GM12872 (cell line): ENCODE measurements at regions not wholly inside any gene's neighbourhood (a gene's known extent, or its start where the extent isn't known, plus 50 kb on each side); places are given as distances from the start of the nearest gene placed in this dataset.

Source experiments
- TF ChIP-seq, protein P1 (sequence below): IDR thresholded peaks from 3 replicates; pipeline ENCODE4 v1.5.1; 2011; ENCODE audit warnings: low read depth, mild to moderate bottlenecking, low read length, moderate library complexity; ENCODE audit not compliant: insufficient read depth

GRCh38 chr16:85187002-85187401 is 74.7 kb upstream of the CIBAR2 start:
- TF ChIP-seq, protein P1, sequence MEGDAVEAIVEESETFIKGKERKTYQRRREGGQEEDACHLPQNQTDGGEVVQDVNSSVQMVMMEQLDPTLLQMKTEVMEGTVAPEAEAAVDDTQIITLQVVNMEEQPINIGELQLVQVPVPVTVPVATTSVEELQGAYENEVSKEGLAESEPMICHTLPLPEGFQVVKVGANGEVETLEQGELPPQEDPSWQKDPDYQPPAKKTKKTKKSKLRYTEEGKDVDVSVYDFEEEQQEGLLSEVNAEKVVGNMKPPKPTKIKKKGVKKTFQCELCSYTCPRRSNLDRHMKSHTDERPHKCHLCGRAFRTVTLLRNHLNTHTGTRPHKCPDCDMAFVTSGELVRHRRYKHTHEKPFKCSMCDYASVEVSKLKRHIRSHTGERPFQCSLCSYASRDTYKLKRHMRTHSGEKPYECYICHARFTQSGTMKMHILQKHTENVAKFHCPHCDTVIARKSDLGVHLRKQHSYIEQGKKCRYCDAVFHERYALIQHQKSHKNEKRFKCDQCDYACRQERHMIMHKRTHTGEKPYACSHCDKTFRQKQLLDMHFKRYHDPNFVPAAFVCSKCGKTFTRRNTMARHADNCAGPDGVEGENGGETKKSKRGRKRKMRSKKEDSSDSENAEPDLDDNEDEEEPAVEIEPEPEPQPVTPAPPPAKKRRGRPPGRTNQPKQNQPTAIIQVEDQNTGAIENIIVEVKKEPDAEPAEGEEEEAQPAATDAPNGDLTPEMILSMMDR: no peak

- TF ChIP-seq, protein P1: no peak
Observed at GRCh38 chr16:85187447-85187846, 75.2 kb upstream of the CIBAR2 start.

- TF ChIP-seq, protein P1: no peak
Observed at GRCh38 chr16:85187886-85188285, 75.6 kb upstream of the CIBAR2 start.

DNA sequence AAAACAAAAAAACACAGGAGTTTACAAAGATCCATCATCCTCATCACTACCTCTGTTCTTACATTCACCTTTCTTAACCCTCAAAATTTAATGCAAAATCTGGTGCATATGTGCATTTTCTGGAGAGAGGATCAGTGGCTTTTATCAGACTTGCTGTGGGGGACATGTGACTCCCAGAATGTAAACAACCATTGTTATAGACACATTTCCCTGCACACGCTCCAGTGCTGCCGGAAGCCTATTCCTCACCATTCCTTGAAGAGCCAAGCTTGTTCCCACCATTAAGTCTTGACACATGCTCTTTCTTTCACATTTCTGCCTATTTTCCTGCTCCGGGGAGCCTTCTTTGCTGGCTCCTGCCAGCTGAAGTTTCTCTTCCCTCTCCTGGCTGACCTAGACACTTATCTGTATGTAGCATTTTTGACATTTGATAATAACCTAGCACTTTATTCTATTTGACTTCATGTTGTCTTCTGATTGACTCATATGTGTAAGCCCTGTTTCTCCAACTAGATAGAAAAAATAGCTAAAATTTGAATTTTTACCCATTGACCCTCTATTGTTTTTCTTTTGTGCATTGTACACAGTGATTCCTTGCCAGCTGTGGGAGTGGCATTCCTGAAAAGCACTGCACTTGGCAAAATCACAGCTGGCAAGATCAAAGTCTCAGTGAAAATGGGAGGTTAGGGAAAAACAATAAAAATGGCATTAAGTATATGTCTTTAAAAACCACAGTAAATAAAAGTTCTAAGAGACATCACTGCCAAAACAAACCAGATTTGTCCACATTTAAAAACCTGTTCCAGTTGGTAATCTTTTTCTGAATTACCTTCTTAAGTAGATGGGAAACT is 76.8 kb upstream of the CIBAR2 start:
- TF ChIP-seq, protein P1: no peak

GRCh38 chr16:85190572-85190971 is 78.3 kb upstream of the CIBAR2 start:
- TF ChIP-seq, protein P1: no peak

DNA sequence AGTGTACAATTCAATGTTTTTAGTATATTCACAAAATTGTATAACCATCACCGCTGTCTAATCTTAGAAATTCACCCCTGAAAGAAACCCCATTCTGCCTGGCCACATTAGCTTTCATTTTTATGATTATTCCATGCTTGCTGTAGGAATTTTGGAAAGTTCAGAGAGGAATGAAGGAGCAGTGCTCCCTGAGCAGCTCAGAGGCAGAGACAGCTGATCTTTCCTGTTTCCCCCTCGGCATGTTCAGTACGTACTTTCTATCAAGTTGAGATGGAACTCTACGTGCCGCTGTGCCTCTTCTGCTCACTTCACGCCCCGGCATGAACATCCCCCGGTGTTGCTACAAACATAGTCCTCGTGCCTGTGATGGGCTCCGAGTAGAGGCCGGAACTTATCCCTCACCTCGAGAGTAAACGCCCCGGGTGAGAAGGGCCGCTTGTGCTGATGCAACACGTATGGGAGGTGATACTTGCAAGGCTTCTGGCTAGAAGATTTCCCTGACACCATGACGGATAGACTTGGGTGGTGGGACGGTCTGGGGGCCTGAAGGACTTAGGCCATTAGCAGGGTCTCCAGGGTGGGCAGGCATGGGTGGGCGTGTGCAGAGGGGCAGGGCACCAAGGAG is 79.2 kb upstream of the CIBAR2 start:
- TF ChIP-seq, protein P1: no peak

DNA sequence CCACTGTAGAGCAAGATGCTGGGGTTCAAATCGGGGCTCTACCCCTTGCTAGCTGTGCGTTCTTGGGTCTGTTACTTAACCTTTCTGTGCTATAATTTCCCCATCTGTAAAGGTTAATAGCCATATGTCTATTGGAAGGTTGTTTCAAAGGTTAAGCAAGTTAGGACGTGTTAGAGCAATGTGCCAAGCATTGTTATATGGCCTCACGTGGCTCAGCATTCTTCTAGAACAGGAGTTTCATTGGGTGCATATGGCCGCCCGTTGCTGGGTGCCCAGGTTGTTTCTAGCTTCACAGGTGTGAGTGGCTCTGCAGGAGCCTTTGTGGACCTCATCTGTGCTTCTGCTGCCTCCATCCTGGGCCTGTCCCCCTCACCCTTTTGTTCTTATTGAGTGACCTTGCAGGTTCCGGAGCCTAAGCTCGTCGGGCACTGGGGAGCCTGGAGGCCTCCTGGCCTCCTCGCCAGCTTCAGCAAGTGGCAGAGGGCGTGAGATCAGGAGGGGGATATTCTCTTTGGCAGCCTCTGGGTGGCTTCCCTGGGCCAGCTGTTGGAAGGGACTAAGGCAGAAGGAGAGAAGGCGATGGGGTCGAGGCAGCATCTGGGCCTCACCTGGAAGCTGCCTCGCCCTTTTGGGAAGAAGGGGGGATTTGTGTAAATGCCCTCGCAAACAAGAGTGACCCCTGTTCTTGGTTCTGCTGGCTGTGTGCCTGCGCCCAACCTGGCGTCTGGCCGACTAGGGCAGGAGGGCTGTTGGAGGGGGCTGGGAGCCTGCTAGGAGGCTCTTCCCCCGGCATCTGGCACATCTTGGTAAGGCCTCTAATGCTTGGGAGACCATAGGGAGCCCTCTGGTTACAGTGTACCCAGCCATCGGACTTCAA is 80.2 kb upstream of the CIBAR2 start:
- TF ChIP-seq, protein P1: no peak
